GM03348 (cell line): ENCODE measurements at regions not wholly inside any gene's neighbourhood (a gene's known extent, or its start where the extent isn't known, plus 50 kb on each side); places are given as distances from the start of the nearest gene placed in this dataset.
A peak's percentile ranks its signal among the peaks of the same experiment; 100 is the strongest.
"Not testable (repeated sequence)": the region's sequence is repeated elsewhere in the genome, so short reads cannot be mapped to it uniquely, and the experiment has no call there.

Source experiments
- DNase-seq: peaks from one replicate; pipeline ENCODE4 v3.0.0; 2012; ENCODE audit warnings: low spot score

DNA sequence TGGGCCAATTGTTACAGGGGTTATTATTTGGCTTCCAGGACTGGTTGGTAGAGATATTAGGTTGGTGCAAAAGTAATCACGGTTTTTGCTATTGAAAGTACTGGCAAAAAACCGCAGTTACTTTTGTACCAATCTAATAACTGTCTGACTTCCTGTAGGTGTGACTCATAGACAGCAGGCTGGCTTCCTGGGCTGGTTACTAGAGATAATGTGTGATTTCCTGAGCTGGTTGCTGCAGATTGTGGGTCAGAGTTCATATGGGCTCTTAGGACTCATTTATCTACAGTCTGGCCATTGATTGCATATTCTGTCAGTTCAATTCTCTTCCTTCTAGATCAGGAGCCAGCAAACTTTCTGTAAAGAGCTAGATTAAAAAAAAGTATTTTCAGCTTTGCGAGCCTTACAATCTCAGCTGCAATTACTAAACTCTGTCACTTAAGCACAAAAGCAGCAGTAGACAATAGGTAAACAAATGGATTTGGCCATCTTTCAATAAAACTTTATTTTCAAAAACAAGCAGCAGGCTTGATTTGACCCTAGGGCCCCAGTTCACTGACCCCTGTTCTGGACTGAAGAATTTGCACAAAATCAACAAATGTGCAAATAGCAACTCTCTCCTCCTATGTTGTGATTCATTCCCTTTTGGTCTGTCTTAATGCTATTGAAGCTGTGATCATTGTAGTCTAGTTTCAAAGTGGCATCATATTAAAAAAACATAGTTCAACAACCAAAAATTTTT lies 50.8 kb upstream of the BOD1L1 start:
- no peak for DNase-seq

DNA sequence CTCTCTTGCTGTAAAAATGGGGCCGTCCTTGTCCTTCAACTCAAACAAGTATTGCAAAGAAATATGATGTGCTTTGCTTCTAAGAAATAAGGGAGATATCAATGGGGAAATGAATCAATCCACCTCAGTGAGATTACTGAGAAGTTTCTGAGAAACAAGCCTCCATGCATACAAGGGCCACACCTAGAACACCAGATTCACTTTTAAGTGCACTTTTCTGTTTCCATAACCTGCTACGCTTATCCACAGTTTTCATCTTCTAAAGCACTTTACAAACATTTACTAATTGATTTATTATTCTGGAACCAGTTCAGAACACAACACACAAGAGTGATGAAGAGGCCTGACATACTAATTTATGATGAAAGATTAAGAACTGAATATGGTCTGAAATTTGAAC lies 54.0 kb upstream of the BOD1L1 start:
- DNase-seq = no peak

DNA sequence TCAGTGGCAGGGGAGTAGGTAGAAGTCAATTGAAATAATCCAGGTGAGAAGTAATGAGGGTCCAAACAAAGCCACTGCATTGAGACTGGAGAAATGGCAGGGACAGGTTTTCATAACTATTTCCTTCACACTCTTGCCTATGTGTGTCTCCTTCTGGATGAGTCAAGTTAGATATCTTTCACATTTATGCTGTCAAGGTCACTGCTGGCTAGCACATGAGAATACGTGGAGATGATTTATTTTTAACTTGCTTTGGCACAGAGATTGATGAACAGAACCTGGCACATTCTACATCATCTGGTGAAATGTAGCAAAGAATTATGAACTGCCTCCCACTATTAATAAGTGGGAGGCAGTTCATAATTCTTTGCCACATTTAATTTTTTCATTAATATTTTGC lies 66.7 kb upstream of the BOD1L1 start:
- no peak for DNase-seq

DNA sequence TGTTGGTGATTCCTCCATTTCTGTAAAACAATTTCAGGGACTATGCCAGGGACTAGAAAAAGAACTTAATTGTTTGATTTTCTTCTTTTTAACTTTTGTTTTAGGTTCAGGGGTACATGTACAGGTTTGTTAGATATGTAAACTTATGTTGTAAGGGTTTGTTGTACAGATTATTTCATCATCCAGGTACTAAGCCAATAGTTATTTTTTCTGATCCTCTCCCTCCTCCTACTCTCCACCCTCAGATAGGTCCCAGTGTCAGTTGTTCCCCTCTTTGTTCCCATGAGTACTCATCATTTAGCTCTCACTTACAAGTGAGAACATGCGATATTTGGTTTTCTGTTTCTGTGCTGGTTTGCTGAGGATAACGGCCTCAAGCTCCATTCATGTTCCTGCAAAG lies 70.8 kb upstream of the BOD1L1 start:
- no peak for DNase-seq

DNA sequence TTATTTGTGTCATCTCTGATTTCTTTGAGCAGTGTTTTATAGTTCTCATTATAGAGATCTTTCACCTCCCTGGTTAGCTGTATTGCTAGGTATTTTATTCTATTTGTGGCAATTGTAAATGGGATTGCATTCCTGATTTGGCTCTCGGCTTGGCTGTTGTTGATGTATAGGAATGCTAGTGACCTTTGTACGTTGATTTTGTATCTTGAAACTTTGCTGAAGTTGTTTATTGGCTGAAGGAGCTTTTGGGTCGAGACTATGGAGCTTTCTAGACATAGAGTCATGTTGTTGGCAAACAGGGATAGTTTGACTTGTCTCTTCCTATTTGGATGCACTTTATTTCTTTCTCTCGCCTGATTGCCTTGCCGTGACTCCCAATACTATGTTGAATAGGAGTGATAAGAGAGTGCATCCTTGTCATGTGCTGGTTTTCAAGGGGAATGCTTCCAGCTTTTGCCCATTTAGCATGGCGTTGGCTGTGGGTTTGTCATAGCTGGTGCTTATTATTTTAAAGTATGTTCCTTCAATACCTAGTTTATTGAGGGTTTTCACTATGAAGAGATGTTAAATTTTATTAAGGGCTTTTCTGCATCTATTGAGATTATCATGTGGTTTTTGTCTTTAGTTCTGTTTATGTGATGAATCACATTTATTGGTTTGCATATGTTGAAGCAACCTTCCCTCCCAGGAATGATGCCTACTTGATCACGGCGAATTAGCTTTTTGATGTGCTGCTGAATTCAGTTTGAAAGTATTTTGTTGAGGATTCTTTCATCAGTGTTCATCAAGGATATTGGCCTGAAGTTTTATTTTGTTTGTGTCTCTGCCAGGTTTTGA lies 72.7 kb upstream of the BOD1L1 start:
- DNase-seq = no peak

DNA sequence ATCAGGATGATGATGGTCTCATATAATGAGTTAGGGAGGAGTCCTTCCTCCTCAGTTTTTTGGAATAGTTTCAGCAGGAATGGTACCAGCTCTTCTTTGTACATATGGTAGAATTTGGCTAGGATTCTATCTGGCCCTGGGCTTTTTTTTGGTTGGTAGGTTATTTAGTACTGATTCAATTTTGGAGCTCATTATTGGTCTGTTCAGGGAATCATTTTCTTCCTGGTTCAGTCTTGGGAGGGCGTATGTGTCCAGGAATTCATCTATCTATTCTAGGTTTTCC lies 73.3 kb upstream of the BOD1L1 start:
- DNase-seq = not testable (repeated sequence)

DNA sequence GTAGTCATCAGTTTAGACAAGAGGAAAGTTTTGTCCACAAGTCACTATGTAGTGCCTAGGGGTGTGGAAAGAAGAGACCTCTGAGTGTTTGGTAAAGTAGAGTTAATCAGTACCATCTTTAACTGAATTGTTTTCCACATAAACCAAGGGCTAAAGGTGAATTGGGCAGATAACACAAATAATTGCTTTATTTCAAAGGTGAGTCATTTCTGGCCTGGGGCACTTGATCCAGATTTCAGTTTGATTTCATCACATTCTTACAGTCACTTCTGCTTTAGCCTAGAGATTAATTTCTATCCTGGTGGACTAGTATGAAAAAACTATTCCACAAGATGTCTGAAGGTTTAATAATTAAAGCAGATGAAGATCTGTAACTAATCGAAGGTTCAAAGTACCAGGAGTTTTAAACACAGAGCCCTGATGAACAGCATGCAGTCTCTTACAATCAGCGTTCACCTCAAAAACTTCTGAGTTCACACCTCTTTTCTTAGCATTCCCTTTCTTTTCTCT lies 74.5 kb upstream of the BOD1L1 start:
- DNase-seq = peak; percentile 23

DNA sequence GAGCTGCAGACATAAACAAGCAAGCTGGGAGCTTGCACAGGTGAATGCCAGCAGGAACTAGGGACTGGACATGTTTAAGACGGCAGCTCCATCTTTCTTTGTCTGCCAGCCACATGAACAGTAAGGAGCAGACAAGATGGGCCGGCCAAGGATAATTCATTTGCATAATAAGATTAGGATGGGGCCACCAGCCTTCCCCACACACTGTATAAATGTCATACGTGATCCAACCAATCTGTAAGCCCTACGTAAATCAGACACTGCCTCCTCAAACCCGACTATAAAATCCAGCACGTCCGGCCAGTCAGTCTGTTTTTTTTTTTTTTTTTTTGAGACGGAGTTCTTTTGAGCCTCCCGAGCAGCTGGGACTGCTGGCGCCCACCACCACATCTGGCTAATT lies 75.6 kb upstream of the BOD1L1 start:
- no peak for DNase-seq

DNA sequence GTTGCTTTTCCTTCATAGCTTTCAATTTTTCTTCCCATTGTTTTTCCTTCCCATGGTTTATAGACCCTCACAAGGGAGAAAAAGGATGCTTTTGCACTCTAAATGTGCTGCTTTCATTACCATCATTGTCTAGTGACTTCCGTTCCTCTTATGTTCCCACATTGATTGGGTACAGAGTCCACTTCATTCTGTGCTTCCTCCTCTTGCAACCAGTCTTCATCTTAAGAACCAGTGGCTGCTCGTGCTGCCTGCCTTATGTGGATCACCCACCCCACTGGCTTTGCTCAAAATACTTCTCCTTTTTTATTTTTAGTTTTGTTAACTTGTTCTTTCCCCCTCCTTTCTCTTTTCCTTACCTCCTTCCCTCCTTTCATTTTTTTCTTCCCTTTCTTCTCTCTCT lies 76.5 kb upstream of the BOD1L1 start:
- DNase-seq = no peak

DNA sequence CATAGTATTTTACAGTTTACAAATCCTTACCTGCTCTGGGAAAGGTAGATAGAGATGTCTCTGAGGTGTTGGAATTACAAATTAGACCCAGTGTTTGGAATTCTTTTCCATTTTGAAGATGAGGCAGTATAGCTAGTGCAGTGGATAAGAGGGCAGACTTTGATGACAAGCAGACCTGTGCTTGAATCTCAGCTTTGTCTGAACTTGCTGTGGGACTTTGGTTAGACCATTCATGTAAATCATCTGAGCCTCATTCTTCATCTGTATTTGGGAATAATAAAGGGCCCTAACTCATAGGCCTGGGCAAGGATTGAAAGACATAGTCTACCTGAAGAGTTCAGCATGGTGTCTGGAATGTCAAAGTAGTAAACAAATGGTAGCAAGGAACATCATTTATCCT lies 77.2 kb upstream of the BOD1L1 start:
- no peak for DNase-seq

DNA sequence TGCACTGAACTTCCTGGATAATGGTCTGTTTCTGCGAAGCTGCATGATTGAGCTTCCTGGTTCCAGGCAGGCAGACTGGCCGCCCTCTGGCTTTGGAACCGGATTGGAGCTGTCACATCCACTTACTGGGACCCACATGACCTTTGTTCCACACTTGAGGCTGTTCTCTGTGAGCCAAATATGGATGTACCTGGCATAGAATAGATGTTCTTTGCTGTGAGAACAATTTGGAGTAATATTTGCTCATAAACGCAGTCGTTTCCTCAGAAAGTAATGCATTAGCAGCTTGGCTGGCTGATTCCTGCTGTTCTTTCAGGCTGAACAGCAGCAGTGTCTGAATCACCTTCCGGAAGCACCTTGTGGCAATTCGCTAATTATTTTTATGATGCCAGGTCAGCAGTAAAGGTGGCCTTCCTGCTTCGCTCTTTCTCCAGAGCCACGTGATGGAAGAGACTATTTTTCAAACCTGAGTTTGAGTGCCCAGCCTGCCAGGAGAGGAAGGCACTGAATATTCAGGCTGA lies 78.1 kb upstream of the BOD1L1 start:
- no peak for DNase-seq

DNA sequence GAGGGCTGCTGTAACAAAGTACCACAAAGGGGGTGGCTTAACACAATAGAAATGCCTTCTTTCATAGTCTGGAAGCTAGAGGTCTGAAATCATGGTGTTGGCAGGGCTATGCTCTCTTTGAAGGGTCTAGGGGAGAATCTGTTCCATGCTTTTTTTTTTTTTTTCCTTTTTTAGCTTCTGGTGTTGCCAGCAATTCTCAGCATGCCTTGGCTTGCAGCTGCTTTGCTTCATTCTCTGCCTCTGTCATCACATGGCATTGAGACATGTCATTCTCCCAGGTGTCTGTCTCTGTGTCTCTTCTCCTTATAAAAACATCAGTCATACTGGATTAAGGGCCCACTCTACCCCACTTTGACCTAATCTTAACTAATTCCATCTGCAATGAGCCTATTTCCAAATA lies 78.6 kb upstream of the BOD1L1 start:
- DNase-seq = no peak

DNA sequence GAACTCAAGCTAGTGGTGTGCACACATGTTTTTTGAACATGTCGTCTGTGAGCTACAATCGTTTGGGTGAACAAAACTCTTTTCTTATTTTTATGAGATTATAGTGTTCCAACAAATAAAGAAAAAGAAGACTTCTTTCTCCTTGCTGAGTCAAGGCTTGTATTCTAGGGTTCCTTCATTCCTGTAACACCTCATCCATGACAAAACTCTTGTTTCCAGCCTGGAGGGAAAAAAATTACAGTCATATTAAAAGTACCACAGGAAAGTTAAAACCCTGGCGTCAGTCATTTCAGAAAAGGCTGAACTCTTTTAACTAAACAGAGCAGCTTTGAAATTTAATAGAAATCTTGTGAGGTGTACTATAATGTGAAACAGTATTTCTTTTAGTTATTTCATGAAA lies 79.2 kb upstream of the BOD1L1 start:
- DNase-seq = no peak

DNA sequence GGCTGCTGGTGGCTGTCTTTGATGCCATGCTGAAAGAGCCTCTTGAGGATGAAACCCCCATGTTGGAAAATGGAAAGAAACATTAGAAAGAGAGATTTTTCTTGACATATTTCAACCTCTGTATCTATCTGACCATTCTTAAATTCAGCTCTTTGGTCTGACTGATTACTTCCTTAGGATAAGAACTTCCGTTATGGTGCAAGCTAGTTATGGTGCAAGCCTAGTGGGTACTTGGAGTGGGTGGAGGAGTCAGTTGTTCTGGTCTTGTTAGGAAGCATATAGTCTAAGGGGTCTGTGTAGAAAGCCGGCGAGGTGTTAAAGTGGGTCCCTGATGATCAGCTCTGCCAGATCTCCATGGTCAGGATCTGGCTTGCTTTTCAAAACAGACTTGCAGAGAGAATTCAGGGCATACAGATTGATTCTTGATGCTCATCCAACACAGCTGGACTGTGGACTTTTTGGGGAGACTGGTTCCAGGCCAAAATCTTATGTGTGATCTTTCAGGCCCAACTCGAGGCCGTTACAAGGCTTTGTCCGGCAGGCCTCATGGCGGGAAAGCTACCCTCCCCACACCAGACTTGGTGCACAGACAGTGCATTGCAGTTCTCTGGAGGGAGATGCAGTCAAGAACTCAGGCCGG lies 82.8 kb upstream of the BOD1L1 start:
- no peak for DNase-seq

DNA sequence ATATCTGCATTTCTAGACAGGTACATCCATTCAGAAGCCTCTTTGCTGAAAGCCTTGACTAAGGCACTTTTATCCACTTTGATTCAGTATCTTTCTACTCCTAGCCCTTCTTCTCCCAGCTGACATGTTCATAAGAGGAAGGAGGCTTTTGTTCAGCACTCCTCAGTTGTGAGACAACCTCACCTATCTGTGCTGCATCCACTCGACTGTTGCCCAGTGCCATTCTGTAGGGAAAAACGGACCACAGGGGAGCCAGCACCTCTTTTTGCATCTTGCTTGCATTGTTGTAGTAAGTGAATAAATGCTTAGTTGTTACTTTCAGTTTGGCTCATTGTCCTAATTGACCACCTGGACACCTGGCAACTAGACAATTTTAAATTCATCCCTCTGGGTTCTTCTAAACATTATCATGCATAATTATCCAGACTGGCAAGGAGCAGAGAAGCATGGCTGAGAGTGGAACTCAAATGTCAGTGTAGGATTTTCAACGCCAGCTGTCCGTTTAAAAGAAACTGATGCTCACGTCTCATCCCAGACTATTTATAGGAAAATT lies 83.8 kb upstream of the BOD1L1 start:
- no peak for DNase-seq

DNA sequence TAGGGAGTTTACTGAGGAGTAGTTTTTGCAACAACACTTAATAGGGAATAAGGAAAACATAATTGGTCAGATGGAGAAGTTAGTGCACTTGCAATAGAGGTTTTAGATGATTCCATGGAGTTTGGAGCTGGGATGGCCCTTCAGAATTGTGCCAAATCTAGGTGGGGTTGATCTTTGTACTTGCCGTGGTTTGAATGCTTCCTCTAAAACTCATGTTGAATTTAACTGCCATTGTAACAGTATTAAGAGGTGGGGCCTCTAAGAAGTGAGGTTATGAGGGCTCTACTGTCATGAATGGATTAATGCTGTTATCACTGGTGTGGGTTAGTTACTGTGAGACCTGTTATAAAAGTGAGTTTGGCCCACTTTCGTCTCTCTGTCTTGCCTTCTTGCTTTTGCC lies 94.4 kb upstream of the BOD1L1 start:
- no peak for DNase-seq

DNA sequence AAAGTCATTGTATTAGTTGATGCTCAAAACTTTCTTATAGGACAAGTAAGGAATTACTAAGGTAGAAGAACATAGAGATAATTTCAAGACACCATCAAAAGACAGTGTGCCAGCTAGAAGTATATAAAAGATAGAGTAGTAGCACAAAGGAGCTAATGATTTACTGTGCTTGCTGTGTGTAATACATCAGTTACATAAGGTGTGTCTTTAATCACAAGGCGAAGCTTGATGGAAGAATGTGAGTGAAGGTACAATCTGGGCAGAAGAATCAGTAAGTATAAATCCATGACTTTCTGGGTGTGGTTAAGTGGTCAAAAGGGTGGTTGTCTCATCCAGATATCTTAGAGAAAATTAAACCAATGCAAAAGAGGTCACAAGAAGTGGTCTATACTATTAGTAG lies 95.1 kb upstream of the BOD1L1 start:
- DNase-seq = no peak

DNA sequence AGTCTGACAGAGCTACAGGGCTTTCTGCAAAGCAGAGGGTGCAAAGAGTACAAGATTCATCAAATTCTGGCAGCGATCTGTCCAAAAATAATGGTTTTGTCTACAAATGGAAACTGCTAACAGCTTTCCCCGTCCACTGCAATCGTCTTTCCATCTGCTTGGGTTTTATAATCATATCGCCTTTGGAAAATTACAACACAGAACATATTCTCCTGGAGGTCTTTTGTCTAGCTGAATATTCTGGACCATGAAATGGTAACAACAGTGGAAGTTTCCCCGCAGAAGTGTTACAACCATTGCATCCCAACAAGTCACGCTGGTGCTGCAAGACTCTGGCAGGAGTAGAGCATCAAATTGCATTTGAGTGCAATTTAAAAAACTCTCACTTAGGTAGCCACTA lies 101.2 kb upstream of the BOD1L1 start:
- DNase-seq = no peak

DNA sequence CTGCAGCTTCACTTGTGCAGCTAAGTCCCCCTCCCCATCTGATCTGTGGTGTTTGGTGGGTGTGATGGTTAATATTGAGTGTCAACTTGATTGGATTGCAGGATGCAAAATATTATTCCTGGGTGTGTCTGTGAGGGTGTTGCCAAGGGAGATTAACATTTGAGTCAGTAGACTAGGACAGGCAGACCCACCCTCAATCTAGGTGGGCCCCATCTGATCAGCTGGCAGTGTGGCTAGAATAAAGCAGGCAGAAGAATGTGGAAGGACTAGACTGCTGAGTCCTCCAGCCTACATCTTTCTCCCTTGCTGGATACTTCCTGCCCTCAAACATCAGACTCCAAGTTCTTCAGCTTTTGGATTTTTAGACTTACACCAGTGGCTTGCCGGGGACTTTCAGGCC lies 103.5 kb upstream of the BOD1L1 start:
- no peak for DNase-seq

DNA sequence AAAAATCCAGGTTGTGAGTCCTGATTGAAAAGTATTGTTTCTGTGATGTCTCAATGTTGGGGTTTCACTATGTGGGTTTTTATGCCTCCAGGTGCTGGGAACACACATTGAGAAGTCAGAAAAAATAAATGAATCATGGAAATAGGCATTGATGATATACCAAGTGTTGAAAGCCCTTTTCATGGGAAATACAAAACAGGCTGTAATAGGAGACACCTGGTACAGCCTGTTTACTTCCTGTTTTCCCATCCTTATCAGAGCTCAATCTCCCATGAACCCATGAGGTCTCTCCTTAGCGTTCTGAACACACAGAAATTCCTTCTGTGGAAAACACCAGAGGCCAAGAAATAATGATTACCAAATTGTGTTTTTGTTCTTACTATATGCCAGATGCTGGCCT lies 106.3 kb upstream of the BOD1L1 start:
- DNase-seq = no peak

DNA sequence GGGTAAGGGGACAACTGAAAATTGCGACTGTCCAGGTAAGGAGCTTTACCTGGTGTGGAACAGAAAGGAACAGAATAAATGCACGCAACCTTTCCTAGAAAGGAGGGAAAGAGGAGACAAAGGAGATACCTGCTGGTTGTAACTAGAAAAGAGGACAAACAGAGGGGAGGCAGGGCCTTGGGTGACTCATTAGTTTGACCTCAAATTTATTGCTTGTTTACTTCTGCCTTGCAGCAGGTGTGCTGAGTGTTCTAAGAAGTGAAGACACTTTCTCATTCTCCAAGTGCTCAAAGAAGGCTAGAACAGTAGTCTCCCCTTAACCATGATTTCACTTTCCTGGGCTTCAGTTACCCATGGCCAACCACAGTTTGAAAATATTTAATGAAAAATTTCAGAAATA lies 123.1 kb upstream of the BOD1L1 start:
- DNase-seq = no peak

DNA sequence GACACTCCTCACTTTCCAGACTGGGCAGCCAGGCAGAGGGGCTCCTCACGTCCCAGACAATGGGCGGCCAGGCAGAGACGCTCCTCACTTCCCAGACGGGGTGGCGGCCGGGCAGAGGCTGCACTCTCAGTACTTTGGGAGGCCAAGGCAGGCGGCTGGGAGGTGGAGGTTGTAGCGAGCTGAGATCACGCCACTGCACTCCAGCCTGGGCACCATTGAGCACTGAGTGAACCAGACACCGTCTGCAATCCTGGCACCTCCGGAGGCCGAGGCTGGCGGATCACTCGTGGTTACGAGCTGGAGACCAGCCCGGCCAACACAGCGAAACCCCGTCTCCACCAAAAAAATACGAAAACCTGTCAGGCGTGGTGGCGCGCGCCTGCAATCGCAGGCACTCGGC lies 134.1 kb upstream of the BOD1L1 start:
- DNase-seq = not testable (repeated sequence)

DNA sequence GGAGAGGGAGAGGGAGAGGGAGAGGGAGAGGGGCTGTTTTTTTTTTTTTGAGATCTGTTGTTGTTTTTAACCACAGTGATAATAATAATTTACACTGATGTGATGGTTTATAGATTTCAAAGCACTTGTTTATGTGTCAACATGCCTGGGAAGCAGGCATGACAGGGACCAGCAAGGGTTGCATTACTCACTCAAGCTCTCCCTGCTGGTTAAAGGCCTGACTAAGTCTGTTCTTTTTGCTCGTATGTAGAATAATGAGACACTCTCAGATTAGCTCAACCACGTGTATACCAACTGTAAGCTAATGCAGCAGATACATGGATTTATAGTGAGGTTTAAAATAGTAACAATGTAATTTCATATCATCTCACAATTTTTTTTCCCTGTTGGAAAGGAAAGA lies 134.6 kb upstream of the BOD1L1 start:
- DNase-seq = no peak
